A673 (cell line): ENCODE measurements at regions not wholly inside any gene's neighbourhood (a gene's known extent, or its start where the extent isn't known, plus 50 kb on each side); places are given as distances from the start of the nearest gene placed in this dataset.

Experiments
- CTCF ChIP-seq: fragments of 300-800, 200-600 bp; sonication (generic); conservative IDR thresholded peaks from 2 replicates; pipeline ENCODE4 v1.5.1; 2017; ENCODE audit warnings: low read depth, mild to moderate bottlenecking, antibody characterized with exemption, low read length, moderate library complexity, mixed read lengths
- EZH2 ChIP-seq: fragments of 200-600 bp; sonication (generic); IDR thresholded peaks from 2 replicates; pipeline ENCODE4 v1.6.1; 2017; ENCODE audit warnings: borderline replicate concordance, low read depth, mild to moderate bottlenecking, mixed read lengths, antibody characterized with exemption, low read length; ENCODE audit not compliant: poor library complexity, severe bottlenecking

- no peak for TF ChIP-seq CTCF
- no peak for TF ChIP-seq EZH2
These were observed 533.2 kb downstream of the RFC3 start for GRCh38 chr13:34351134-34351533.
